ENCODE measurements at regions not wholly inside any gene's neighbourhood (a gene's known extent, or its start where the extent isn't known, plus 50 kb on each side); places are given as distances from the start of the nearest gene placed in this dataset.
"Not testable (repeated sequence)": the region's sequence is repeated elsewhere in the genome, so short reads cannot be mapped to it uniquely, and the experiment has no call there.

DNA sequence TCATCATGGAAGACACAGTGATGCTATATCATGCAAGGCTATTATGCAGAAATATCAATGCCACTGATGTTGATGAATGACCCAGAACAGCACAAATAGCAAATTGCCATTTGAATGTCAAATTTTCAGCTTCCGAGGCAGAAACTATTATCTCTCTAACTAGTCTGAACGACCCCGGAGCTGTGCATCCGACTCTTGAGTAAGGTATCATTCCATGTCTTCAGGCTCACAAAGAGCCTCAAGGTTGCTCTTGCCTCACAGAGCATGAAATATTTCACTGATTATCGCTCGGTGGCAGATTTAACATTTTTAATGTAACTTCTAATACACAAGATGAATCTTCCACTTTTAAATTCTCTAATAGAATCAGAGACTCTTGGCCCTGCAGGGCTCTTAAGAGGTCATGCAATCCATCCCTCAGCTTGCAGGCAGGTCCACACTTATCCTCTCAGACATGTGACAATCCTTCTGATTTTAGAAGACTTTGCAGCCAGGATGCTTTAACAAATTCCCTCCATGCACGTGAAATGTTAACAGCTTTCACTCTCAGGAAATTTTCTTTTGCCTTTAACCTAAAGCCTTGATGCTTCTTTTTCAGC lies 221.0 kb downstream of the FRK start:
- Histone ChIP-seq H3K4me2 (ENCODE audit: low read length) (no peak overlapping the region), H2AFZ (ENCODE audit: low read length) (no peak overlapping the region), H3K4me1 (ENCODE audit: insufficient read depth, low read length, severe bottlenecking) (no peaks in the 10 kb centered on the region)

DNA sequence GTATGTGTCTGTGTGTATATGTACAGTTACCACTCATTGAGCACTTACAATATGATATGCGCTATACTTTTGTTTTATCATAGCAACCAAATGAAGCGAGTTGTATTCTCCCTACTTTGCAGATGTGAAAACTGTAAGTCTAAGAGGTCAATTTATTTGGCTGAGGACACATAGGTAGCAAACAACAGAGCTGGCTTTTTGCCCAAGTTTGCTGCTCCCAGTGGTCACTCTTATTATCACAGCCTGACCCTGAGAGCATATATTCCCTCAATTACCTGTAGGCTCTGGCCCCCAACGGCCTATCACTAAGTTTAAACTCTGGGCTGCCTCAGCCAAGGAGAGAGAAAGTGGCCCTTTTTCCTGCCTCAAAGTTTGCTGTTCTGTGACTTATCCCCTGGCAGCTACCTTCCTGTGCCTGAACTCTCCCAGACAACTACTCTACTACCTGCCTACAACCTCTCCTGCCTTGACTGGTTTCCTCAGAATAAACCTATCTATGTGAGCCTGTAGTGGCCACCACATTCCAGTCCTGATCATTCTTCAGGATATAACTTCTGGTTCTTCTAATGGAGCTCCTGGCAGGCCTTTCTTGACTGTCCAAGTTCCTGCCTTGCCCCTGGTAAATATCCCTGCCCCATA lies 221.8 kb downstream of the FRK start:
- no peaks in the 10 kb centered on the region for H3K4me1 ChIP-seq (ENCODE audit: insufficient read depth, low read length, severe bottlenecking)
- H3K9me2 ChIP-seq (ENCODE audit: low read depth, low read length), result no peaks in the 10 kb centered on the region
- TF ChIP-seq, protein P1, sequence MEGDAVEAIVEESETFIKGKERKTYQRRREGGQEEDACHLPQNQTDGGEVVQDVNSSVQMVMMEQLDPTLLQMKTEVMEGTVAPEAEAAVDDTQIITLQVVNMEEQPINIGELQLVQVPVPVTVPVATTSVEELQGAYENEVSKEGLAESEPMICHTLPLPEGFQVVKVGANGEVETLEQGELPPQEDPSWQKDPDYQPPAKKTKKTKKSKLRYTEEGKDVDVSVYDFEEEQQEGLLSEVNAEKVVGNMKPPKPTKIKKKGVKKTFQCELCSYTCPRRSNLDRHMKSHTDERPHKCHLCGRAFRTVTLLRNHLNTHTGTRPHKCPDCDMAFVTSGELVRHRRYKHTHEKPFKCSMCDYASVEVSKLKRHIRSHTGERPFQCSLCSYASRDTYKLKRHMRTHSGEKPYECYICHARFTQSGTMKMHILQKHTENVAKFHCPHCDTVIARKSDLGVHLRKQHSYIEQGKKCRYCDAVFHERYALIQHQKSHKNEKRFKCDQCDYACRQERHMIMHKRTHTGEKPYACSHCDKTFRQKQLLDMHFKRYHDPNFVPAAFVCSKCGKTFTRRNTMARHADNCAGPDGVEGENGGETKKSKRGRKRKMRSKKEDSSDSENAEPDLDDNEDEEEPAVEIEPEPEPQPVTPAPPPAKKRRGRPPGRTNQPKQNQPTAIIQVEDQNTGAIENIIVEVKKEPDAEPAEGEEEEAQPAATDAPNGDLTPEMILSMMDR (IDR thresholded peaks at IDR 0.05; ENCODE audit: low read length), result peak; percentile 54; the same call in 1 of the 2 replicates
- no peak for TF ChIP-seq EZH2 (IDR thresholded peaks at IDR 0.05; ENCODE audit: borderline replicate concordance, low read length)
- H3K4me2 ChIP-seq (ENCODE audit: low read length), result no peak overlapping the region
- no peaks in the 10 kb centered on the region for H3K79me2 ChIP-seq (ENCODE audit: insufficient read depth, low read length)
- no peak overlapping the region for H3K4me3 ChIP-seq (ENCODE audit: low read depth, low read length, poor library complexity, severe bottlenecking)
- H3K9me3 ChIP-seq (ENCODE audit: low read length), result no peaks in the 10 kb centered on the region
- H4K20me1 ChIP-seq (ENCODE audit: insufficient read depth, low read length), result no peaks in the 10 kb centered on the region
- no peak overlapping the region for H3K27ac ChIP-seq (ENCODE audit: low read depth, low read length, poor library complexity, severe bottlenecking)
- no peaks in the 10 kb centered on the region for H3F3A ChIP-seq (ENCODE audit: insufficient read depth, low read length)
- H2AFZ ChIP-seq (ENCODE audit: low read length), result no peak overlapping the region
- no peaks in the 10 kb centered on the region for H3K36me3 ChIP-seq (ENCODE audit: insufficient read depth, low read length)
- H3K9ac ChIP-seq (ENCODE audit: low read length), result no peak overlapping the region
- no peaks in the 10 kb centered on the region for H3K27me3 ChIP-seq (ENCODE audit: insufficient read depth, low read length)

More for the DNA sequence above, 221.0 kb downstream of the FRK start:
- no peak for TF ChIP-seq EZH2 (IDR thresholded peaks at IDR 0.05; ENCODE audit: borderline replicate concordance, low read length)
- TF ChIP-seq, protein P1 (IDR thresholded peaks at IDR 0.05; ENCODE audit: low read length), result no peak
- Histone ChIP-seq H3K9ac (ENCODE audit: low read length) (no peak overlapping the region), H4K20me1 (ENCODE audit: insufficient read depth, low read length) (no peaks in the 10 kb centered on the region), H3K36me3 (ENCODE audit: insufficient read depth, low read length) (no peaks in the 10 kb centered on the region), H3K79me2 (ENCODE audit: insufficient read depth, low read length) (no peaks in the 10 kb centered on the region), H3K27ac (ENCODE audit: low read depth, low read length, poor library complexity, severe bottlenecking) (no peak overlapping the region), H3F3A (ENCODE audit: insufficient read depth, low read length) (no peaks in the 10 kb centered on the region), H3K9me3 (ENCODE audit: low read length) (no peaks in the 10 kb centered on the region), H3K4me3 (ENCODE audit: low read depth, low read length, poor library complexity, severe bottlenecking) (no peak overlapping the region), H3K9me2 (ENCODE audit: low read depth, low read length) (no peaks in the 10 kb centered on the region), H3K27me3 (ENCODE audit: insufficient read depth, low read length) (no peaks in the 10 kb centered on the region)

DNA sequence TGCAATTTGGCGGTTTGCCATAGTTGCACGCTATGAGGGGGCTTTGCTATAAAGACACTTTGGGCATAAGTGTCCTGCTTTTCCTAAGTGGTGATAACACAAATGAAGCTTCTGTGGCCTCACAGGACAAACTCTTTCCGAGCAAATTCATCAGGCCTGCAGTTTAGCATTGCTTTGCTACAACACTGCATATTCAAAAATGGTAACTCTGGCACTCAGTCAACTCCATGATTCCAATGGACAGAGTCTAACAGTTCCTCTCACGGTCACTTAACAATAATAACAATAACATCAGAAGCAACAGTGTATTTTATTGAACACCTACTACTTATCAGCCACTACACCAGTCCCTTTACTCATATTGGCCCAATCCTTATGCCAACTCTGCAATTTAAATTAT lies 222.5 kb downstream of the FRK start:
- H3K4me3 ChIP-seq (ENCODE audit: low read depth, low read length, poor library complexity, severe bottlenecking), result no peak overlapping the region
- H3K9me3 ChIP-seq (ENCODE audit: low read length), result no peaks in the 10 kb centered on the region
- no peak overlapping the region for H3K9ac ChIP-seq (ENCODE audit: low read length)
- H3K4me2 ChIP-seq (ENCODE audit: low read length), result no peak overlapping the region
- H3F3A ChIP-seq (ENCODE audit: insufficient read depth, low read length), result no peaks in the 10 kb centered on the region
- H3K27ac ChIP-seq (ENCODE audit: low read depth, low read length, poor library complexity, severe bottlenecking), result no peak overlapping the region
- H3K4me1 ChIP-seq (ENCODE audit: insufficient read depth, low read length, severe bottlenecking), result no peaks in the 10 kb centered on the region
- H2AFZ ChIP-seq (ENCODE audit: low read length), result no peak overlapping the region
- no peaks in the 10 kb centered on the region for H3K9me2 ChIP-seq (ENCODE audit: low read depth, low read length)
- H3K36me3 ChIP-seq (ENCODE audit: insufficient read depth, low read length), result no peaks in the 10 kb centered on the region
- no peaks in the 10 kb centered on the region for H4K20me1 ChIP-seq (ENCODE audit: insufficient read depth, low read length)
- no peaks in the 10 kb centered on the region for H3K27me3 ChIP-seq (ENCODE audit: insufficient read depth, low read length)
- H3K79me2 ChIP-seq (ENCODE audit: insufficient read depth, low read length), result no peaks in the 10 kb centered on the region
- TF ChIP-seq, protein P1 (IDR thresholded peaks at IDR 0.05; ENCODE audit: low read length), result no peak
- no peak for TF ChIP-seq EZH2 (IDR thresholded peaks at IDR 0.05; ENCODE audit: borderline replicate concordance, low read length)

DNA sequence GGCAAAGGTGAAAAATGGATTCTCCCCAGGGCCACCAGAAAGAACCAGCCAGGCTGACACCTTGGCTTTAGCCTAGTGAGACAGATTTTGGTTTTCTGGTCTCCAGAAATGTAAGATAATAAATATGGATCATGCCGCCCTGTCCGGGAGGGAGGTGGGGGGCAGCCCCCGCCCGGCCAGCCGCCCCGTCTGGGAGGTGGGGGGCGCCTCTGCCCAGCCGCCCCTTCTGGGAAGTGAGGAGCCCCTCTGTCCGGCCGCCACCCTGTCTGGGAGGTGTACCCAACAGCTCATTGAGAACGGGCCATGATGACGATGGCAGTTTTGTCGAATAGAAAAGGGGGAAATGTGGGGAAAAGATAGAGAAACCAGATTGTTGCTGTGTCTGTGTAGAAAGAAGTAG lies 224.3 kb downstream of the FRK start:
- not testable (repeated sequence) for H3K4me2 ChIP-seq (ENCODE audit: low read length); H3K27ac ChIP-seq (ENCODE audit: low read depth, low read length, poor library complexity, severe bottlenecking); H4K20me1 ChIP-seq (ENCODE audit: insufficient read depth, low read length); H3K9me2 ChIP-seq (ENCODE audit: low read depth, low read length); H3K9ac ChIP-seq (ENCODE audit: low read length); H3K36me3 ChIP-seq (ENCODE audit: insufficient read depth, low read length); H2AFZ ChIP-seq (ENCODE audit: low read length); H3K27me3 ChIP-seq (ENCODE audit: insufficient read depth, low read length); H3F3A ChIP-seq (ENCODE audit: insufficient read depth, low read length); H3K9me3 ChIP-seq (ENCODE audit: low read length); H3K79me2 ChIP-seq (ENCODE audit: insufficient read depth, low read length); H3K4me3 ChIP-seq (ENCODE audit: low read depth, low read length, poor library complexity, severe bottlenecking); H3K4me1 ChIP-seq (ENCODE audit: insufficient read depth, low read length, severe bottlenecking)

All from OCI-LY1 (cell line).